GM12878 (cell line): ENCODE measurements at regions not wholly inside any gene's neighbourhood (a gene's known extent, or its start where the extent isn't known, plus 50 kb on each side); places are given as distances from the start of the nearest gene placed in this dataset.

Experiments used
- ATAC-seq: fragments of 200-7000 bp; cut with Tn5 transposase; 3 replicates; pipeline ENCODE4 v1.9.1; 2020; ENCODE audit warnings: mild to moderate bottlenecking, moderate library complexity
- BruUV-seq: library from RNA; stranded (reverse); fragments of 400-500 nt; replicated peaks from 2 replicates; lab custom pipeline; 2021; lab: Mats Ljungman, UMichigan
- CTCF ChIA-PET: fragments of 300-600 bp; sonication (Branson Sonifier 250); formaldehyde crosslinking; extraction: SDS; loops from one replicate; lab custom pipeline; 2021; ENCODE audit warnings: inconsistent platforms; lab: Yijun Ruan, JAX
- POLR2A ChIA-PET: fragments of 350-600 bp; formaldehyde crosslinking; extraction: SDS; loops from one replicate; lab custom pipeline; 2021; ENCODE audit warnings: inconsistent platforms; lab: Charles Lee
- RAD21 ChIA-PET: fragments of 300-600 bp; sonication (Branson Sonifier 250); formaldehyde crosslinking; loops from one replicate; lab custom pipeline; 2023; ENCODE audit warnings: antibody characterized with exemption; ENCODE audit not compliant: unreplicated experiment; lab: Charles Lee
- SMC1A ChIA-PET: fragments of 300-600 bp; sonication (Branson Sonifier 250); formaldehyde crosslinking; loops from one replicate; lab custom pipeline; 2023; ENCODE audit not compliant: unreplicated experiment, uncharacterized antibody; lab: Charles Lee
- DNase-seq: peaks from one replicate; pipeline ENCODE4 v3.0.0-alpha.2; 2011; ENCODE audit warnings: low read depth, low spot score
- FAIRE-seq: peaks from 3 replicates; lab custom pipeline; 2011; peaks lifted over from hg19 to GRCh38; lab: Jason Lieb, UNC
- H2AFZ ChIP-seq: 2 replicates; pipeline ENCODE4 v1.6.0; 2011; ENCODE audit warnings: low read depth, low read length, control low read depth; ENCODE audit not compliant: control insufficient read depth
- H3K27ac ChIP-seq: 2 replicates; pipeline ENCODE4 v1.5.1; 2011; ENCODE audit warnings: control low read depth; ENCODE audit not compliant: control insufficient read depth, insufficient read depth
- H3K27me3 ChIP-seq, 2 experiments: replicated peaks in 1 of 2; 2 replicates each; pipeline versions ENCODE4 v1.6.0 to v1.6.1; 2011; ENCODE audit warnings: low read length in 1 of 2; ENCODE audit not compliant: control insufficient read depth in 2 of 2, insufficient read depth in 2 of 2
- H3K36me3 ChIP-seq, 2 experiments: 2 replicates each; pipeline ENCODE4 v1.5.1; 2011; ENCODE audit warnings: low read length in 1 of 2; ENCODE audit not compliant: control insufficient read depth in 2 of 2, insufficient read depth in 2 of 2
- H3K4me1 ChIP-seq: 2 replicates; pipeline ENCODE4 v1.6.1; 2011; ENCODE audit warnings: mild to moderate bottlenecking, low read length, moderate library complexity, mixed read lengths; ENCODE audit not compliant: control insufficient read depth, insufficient read depth
- H3K4me2 ChIP-seq: 2 replicates; pipeline ENCODE4 v1.6.0; 2011; ENCODE audit warnings: control low read depth; ENCODE audit not compliant: control insufficient read depth, insufficient read depth
- H3K4me3 ChIP-seq: fragments of 200-600 bp; sonication (generic); 2 replicates; pipeline ENCODE4 v1.5.1; 2016
- H3K79me2 ChIP-seq: 2 replicates; pipeline ENCODE4 v1.6.0; 2011; ENCODE audit warnings: low read length; ENCODE audit not compliant: control insufficient read depth, insufficient read depth
- H3K9ac ChIP-seq: 2 replicates; pipeline ENCODE4 v1.8.0; 2011; ENCODE audit warnings: low read length, control low read depth, mixed read lengths; ENCODE audit not compliant: control insufficient read depth, insufficient read depth
- H3K9me3 ChIP-seq: replicated peaks from 3 replicates; pipeline ENCODE4 v1.5.1; 2011; ENCODE audit warnings: mild to moderate bottlenecking, low read length; ENCODE audit not compliant: control insufficient read depth, insufficient read depth
- H4K20me1 ChIP-seq: 2 replicates; pipeline ENCODE4 v1.6.0; 2011; ENCODE audit not compliant: control insufficient read depth, insufficient read depth
- CUX1 ChIP-seq: IDR thresholded peaks from 2 replicates; pipeline ENCODE4 v1.6.1; 2012; ENCODE audit warnings: improper control_type of control experiment, low read depth, low read length; ENCODE audit not compliant: insufficient replicate concordance
- GATAD2B ChIP-seq: fragments of 450-650 bp; conservative IDR thresholded peaks from 2 replicates; pipeline ENCODE4 v1.6.1; 2017; ENCODE audit warnings: low read depth, mild to moderate bottlenecking, moderate library complexity
- POU2F2 ChIP-seq: IDR thresholded peaks from 3 replicates; pipeline ENCODE4 v1.6.1; 2011; ENCODE audit warnings: low read depth, mild to moderate bottlenecking, low read length, borderline replicate concordance
- ZNF24 ChIP-seq: fragments of 450-650 bp; IDR thresholded peaks from 2 replicates; pipeline ENCODE4 v1.6.1; 2017; ENCODE audit warnings: antibody characterized with exemption, mild to moderate bottlenecking
- WGBS: methylation state at CpG from one replicate; pipeline ENCODE4 v1.1.6; 2016; ENCODE audit warnings: low lambda C conversion rate; ENCODE audit not compliant: insufficient replicate concordance, insufficient coverage; ENCODE audit errors: missing lambda C conversion rate; 5-methylcytosine and 5-hydroxymethylcytosine counted together
- in situ Hi-C: fragments of 300-500 bp; cut with MboI; formaldehyde crosslinking; loops from 9 replicates; pipeline ENCODE4 v1.14.3; 2018; ENCODE audit warnings: mixed read lengths
- intact Hi-C: fragments of 100-400 bp; cut with micrococcal nuclease; formaldehyde crosslinking; loops from one replicate; pipeline ENCODE4 v1.14.2; 2022; ENCODE audit not compliant: unreplicated experiment
- TF ChIP-seq, protein P1 (sequence below): IDR thresholded peaks from 2 replicates; pipeline ENCODE4 v1.6.1; 2011; ENCODE audit warnings: borderline replicate concordance, low read depth, mild to moderate bottlenecking, moderate library complexity, mixed read lengths, low read length; ENCODE audit not compliant: insufficient read depth; ENCODE audit errors: extremely low read length

GRCh38 chr15:87450314-87450713 lies 806.2 kb downstream of the NTRK3 start:
- H3K4me2 ChIP-seq: no peak overlapping the region
- H4K20me1 ChIP-seq: no peaks in the 10 kb centered on the region
- ChIA-PET CTCF (no interaction called here), POLR2A (no interaction called here), SMC1A (no interaction called here), RAD21 (no interaction called here)
- no peaks in the 10 kb centered on the region for H3K4me1 ChIP-seq
- no peak overlapping the region for H3K27ac ChIP-seq
- BruUV-seq: no TSS peak
- no peak for TF ChIP-seq ZNF24
- TF ChIP-seq, protein P1, sequence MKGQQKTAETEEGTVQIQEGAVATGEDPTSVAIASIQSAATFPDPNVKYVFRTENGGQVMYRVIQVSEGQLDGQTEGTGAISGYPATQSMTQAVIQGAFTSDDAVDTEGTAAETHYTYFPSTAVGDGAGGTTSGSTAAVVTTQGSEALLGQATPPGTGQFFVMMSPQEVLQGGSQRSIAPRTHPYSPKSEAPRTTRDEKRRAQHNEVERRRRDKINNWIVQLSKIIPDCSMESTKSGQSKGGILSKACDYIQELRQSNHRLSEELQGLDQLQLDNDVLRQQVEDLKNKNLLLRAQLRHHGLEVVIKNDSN: no peak
- no peak for TF ChIP-seq GATAD2B
- 5% methylated on average over 1 of the region's 1 CpG for WGBS
- H3K9me3 ChIP-seq: no peaks in the 10 kb centered on the region
- FAIRE-seq (no peak), ATAC-seq (no peak), DNase-seq (no peak)
- H3K9ac ChIP-seq: no peak overlapping the region
- no peaks in the 10 kb centered on the region for H3K79me2 ChIP-seq
- no peak overlapping the region for H2AFZ ChIP-seq
- in situ Hi-C loops: no loop called here
- intact Hi-C loops: no loop called here
- no peaks in the 10 kb centered on the region for H3K27me3 ChIP-seq
- no peak overlapping the region for H3K4me3 ChIP-seq
- H3K36me3 ChIP-seq: no peaks in the 10 kb centered on the region

DNA sequence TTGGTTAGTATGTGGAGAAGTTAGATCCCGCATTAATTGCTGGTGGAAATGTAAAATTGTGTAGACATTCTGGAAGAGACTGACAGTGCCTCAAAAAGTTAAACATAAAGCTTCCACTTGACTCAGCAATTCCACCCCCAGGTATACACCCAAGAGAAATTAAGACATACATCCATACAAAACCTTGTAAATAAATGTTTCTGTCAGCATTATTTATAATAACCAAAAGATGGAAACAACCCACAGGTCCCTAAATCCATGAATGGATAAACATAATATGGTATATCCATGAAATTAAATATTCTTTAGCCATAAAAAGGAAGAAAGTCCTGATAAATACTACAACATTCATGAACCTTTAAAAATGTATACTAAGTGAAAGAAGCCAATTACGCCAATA lies 817.4 kb downstream of the NTRK3 start:
- CTCF ChIA-PET: no interaction called here
- no peak for DNase-seq
- Histone ChIP-seq H3K4me3 (no peak overlapping the region), H4K20me1 (no peaks in the 10 kb centered on the region), H3K79me2 (no peaks in the 10 kb centered on the region), H3K9me3 (no peaks in the 10 kb centered on the region), H3K27me3 (no peaks in the 10 kb centered on the region), H3K4me2 (no peak overlapping the region), H2AFZ (no peak overlapping the region), H3K36me3 (no peaks in the 10 kb centered on the region), H3K27ac (no peak overlapping the region), H3K4me1 (no peaks in the 10 kb centered on the region), H3K9ac (no peak overlapping the region)
- POLR2A ChIA-PET: no interaction called here
- intact Hi-C loops: loop anchor here (1.0 kb wide), 1 partner anchor 8 kb away; no protein-coding TSS in a partner anchor
- SMC1A ChIA-PET: no interaction called here
- 39% methylated on average over 2 of the region's 2 CpGs for WGBS
- in situ Hi-C loops: no loop called here
- no peak for FAIRE-seq
- RAD21 ChIA-PET: no interaction called here
- BruUV-seq: no TSS peak
- ATAC-seq: no peak
- no peak for TF ChIP-seq POU2F2
- TF ChIP-seq CUX1: no peak
